Activated CD4-positive, alpha-beta T cell treated with anti-CD3 and anti-CD28 coated beads for 36 hours (primary cell): ENCODE measurements at regions not wholly inside any gene's neighbourhood (a gene's known extent, or its start where the extent isn't known, plus 50 kb on each side); places are given as distances from the start of the nearest gene placed in this dataset.

Experiments used
- ATAC-seq: fragments of 200-7000 bp; cut with Tn5 transposase; one replicate; pipeline ENCODE4 v1.10.0; 2021; ENCODE audit warnings: mild to moderate bottlenecking, moderate library complexity
- CTCF ChIA-PET: fragments of 350-600 bp; sonication (Branson Sonifier 250); formaldehyde crosslinking; loops from one replicate; lab custom pipeline; 2021; ENCODE audit warnings: antibody characterized with exemption; lab: Charles Lee
- POLR2A ChIA-PET: fragments of 350-600 bp; sonication (Branson Sonifier 250); formaldehyde crosslinking; loops from one replicate; lab custom pipeline; 2021; ENCODE audit warnings: antibody characterized with exemption, inconsistent platforms; lab: Charles Lee
- DNase-seq: peaks from one replicate; pipeline ENCODE4 v3.0.0-alpha.2; 2020
- H3K27ac Mint-ChIP-seq: one replicate; pipeline ENCODE4 v1.8.0; 2021; ENCODE audit warnings: mixed read lengths
- H3K27me3 Mint-ChIP-seq: one replicate; pipeline ENCODE4 v1.8.0; 2021; ENCODE audit warnings: mixed read lengths
- H3K36me3 Mint-ChIP-seq: one replicate; pipeline ENCODE4 v1.8.0; 2021; ENCODE audit warnings: low read depth, mixed read lengths
- H3K4me1 Mint-ChIP-seq: one replicate; pipeline ENCODE4 v1.8.0; 2021; ENCODE audit warnings: mixed read lengths
- H3K4me3 Mint-ChIP-seq: one replicate; pipeline ENCODE4 v1.8.0; 2021; ENCODE audit warnings: mild to moderate bottlenecking, moderate library complexity, mixed read lengths
- H3K9me3 Mint-ChIP-seq: one replicate; pipeline ENCODE4 v1.8.0; 2021; ENCODE audit warnings: low read depth, mixed read lengths
- intact Hi-C, 2 experiments: fragments of 100-400 bp; cut with DNase I in 1 of 2; cut with micrococcal nuclease in 1 of 2; formaldehyde crosslinking; loops; one replicate each; pipeline versions ENCODE4 v1.14.2 to v1.15.1; 2022 to 2024; cut with DNase I, micrococcal nuclease

- peaks cover 16% of the 10 kb centered on the region for H3K36me3 Mint-ChIP-seq
- ATAC-seq (no peak), DNase-seq (no peak)
- no peak overlapping the region for H3K27ac Mint-ChIP-seq
- H3K27me3 Mint-ChIP-seq, result no peaks in the 10 kb centered on the region
- peaks cover 7% of the 10 kb centered on the region for H3K4me1 Mint-ChIP-seq
- no peaks in the 10 kb centered on the region for H3K9me3 Mint-ChIP-seq
- CTCF ChIA-PET, result interaction anchor here (0.7 kb wide), 1 partner anchor 478 kb away, joined by 3 read pairs; no protein-coding TSS in a partner anchor
- no peak overlapping the region for H3K4me3 Mint-ChIP-seq
- POLR2A ChIA-PET, result no interaction called here
- intact Hi-C loops, result no loop called here
Observed at GRCh38 chr19:7419777-7420439, 68.9 kb downstream of the PEX11G start.

- ATAC-seq (no peak), DNase-seq (no peak)
- POLR2A ChIA-PET, result interaction anchor here (0.6 kb wide), 1 partner anchor 50 kb away, joined by 5 read pairs; no protein-coding TSS in a partner anchor
- Mint-ChIP-seq H3K27me3 (no peaks in the 10 kb centered on the region), H3K36me3 (peaks cover 16% of the 10 kb centered on the region), H3K9me3 (no peaks in the 10 kb centered on the region), H3K4me3 (no peak overlapping the region), H3K4me1 (peaks cover 20% of the 10 kb centered on the region), H3K27ac (peak overlapping the region; percentile 74)
- CTCF ChIA-PET, result no interaction called here
- intact Hi-C loops, result no loop called here
Observed at GRCh38 chr19:7421941-7422744, 66.7 kb downstream of the PEX11G start.
